A673 (cell line): ENCODE measurements at regions not wholly inside any gene's neighbourhood (a gene's known extent, or its start where the extent isn't known, plus 50 kb on each side); places are given as distances from the start of the nearest gene placed in this dataset.

Experiments
- CTCF ChIP-seq: fragments of 300-800, 200-600 bp; sonication (generic); conservative IDR thresholded peaks from 2 replicates; pipeline ENCODE4 v1.5.1; 2017; ENCODE audit warnings: low read depth, mild to moderate bottlenecking, antibody characterized with exemption, low read length, moderate library complexity, mixed read lengths
- EZH2 ChIP-seq: fragments of 200-600 bp; sonication (generic); IDR thresholded peaks from 2 replicates; pipeline ENCODE4 v1.6.1; 2017; ENCODE audit warnings: borderline replicate concordance, low read depth, mild to moderate bottlenecking, mixed read lengths, antibody characterized with exemption, low read length; ENCODE audit not compliant: poor library complexity, severe bottlenecking

GRCh38 chr2:152944099-152944498, 225.7 kb downstream of the ARL6IP6 start:
- TF ChIP-seq CTCF (no peak), EZH2 (no peak)
